ENCODE measurements at regions not wholly inside any gene's neighbourhood (a gene's known extent, or its start where the extent isn't known, plus 50 kb on each side); places are given as distances from the start of the nearest gene placed in this dataset.

- Mint-ChIP-seq H3K27me3 (ENCODE audit: low read depth) (no peaks in the 10 kb centered on the region), H3K4me1 (peaks cover 9% of the 10 kb centered on the region), H3K27ac (no peak overlapping the region), H3K36me3 (no peaks in the 10 kb centered on the region), H3K9me3 (no peaks in the 10 kb centered on the region), H3K4me3 (no peak overlapping the region)
- ATAC-seq (no peak), DNase-seq (ENCODE audit: low spot score) (no peak)
- ChIA-PET CTCF (no interaction called here), POLR2A (no interaction called here)
- TF ChIP-seq E2F4 (CRISPR knock-in tag; IDR thresholded peaks at IDR 0.05; ENCODE audit: borderline replicate concordance, low read depth): no peak
- TF ChIP-seq ZNF416 (CRISPR knock-in tag; IDR thresholded peaks at IDR 0.05): no peak
- TF ChIP-seq ZNF423 (CRISPR knock-in tag; IDR thresholded peaks at IDR 0.05): no peak
- TF ChIP-seq AFF4 (CRISPR knock-in tag; IDR thresholded peaks at IDR 0.05; ENCODE audit: borderline replicate concordance): no peak
- no peak for TF ChIP-seq MLX (CRISPR knock-in tag; IDR thresholded peaks at IDR 0.05)
- no peak for TF ChIP-seq ARID4B (CRISPR knock-in tag; IDR thresholded peaks at IDR 0.05; ENCODE audit: borderline replicate concordance)
- no peak for TF ChIP-seq FOXP4 (CRISPR knock-in tag; IDR thresholded peaks at IDR 0.05)
- no peak for TF ChIP-seq ZNF263 (CRISPR knock-in tag; IDR thresholded peaks at IDR 0.05; ENCODE audit: low read depth)
- TF ChIP-seq JUN (CRISPR knock-in tag; IDR thresholded peaks at IDR 0.05): no peak
- no peak for TF ChIP-seq ELF4 (CRISPR knock-in tag; IDR thresholded peaks at IDR 0.05; ENCODE audit: low read depth)
- no peak for TF ChIP-seq NR3C1 (CRISPR knock-in tag; conservative IDR thresholded peaks at IDR 0.05; ENCODE audit: low read depth)
- no peak for TF ChIP-seq E2F1 (CRISPR knock-in tag; IDR thresholded peaks at IDR 0.05)
- TF ChIP-seq E2F5 (CRISPR knock-in tag; IDR thresholded peaks at IDR 0.05): no peak
- no peak for TF ChIP-seq AR (CRISPR knock-in tag; IDR thresholded peaks at IDR 0.05)
- no peak for TF ChIP-seq ZNF425 (CRISPR knock-in tag; conservative IDR thresholded peaks at IDR 0.05)
Observed at GRCh38 chr17:70379945-70380344, 210.6 kb downstream of the KCNJ2 start.
